ENCODE measurements at regions not wholly inside any gene's neighbourhood (a gene's known extent, or its start where the extent isn't known, plus 50 kb on each side); places are given as distances from the start of the nearest gene placed in this dataset.

DNA sequence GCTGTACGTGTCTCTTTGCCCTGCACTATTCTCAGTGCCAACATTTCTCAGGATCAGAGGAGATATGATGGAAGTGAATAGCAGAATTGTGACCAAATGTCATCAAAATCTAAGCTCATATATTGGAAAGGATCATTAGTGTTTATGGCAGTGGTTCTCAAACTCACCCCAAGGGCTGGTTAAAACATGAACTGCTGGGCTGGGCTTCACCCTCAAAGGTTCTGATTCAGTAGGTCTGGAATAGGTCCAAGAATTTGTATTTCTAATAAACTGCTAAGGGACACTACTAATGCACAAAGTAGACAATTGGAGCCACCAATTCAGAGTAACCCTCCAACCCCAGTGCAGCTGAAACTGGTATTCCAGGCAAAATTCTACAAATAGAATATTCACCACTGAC is 317.9 kb upstream of the UBE2E3 start:
- TF ChIP-seq, protein P1, sequence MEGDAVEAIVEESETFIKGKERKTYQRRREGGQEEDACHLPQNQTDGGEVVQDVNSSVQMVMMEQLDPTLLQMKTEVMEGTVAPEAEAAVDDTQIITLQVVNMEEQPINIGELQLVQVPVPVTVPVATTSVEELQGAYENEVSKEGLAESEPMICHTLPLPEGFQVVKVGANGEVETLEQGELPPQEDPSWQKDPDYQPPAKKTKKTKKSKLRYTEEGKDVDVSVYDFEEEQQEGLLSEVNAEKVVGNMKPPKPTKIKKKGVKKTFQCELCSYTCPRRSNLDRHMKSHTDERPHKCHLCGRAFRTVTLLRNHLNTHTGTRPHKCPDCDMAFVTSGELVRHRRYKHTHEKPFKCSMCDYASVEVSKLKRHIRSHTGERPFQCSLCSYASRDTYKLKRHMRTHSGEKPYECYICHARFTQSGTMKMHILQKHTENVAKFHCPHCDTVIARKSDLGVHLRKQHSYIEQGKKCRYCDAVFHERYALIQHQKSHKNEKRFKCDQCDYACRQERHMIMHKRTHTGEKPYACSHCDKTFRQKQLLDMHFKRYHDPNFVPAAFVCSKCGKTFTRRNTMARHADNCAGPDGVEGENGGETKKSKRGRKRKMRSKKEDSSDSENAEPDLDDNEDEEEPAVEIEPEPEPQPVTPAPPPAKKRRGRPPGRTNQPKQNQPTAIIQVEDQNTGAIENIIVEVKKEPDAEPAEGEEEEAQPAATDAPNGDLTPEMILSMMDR (IDR thresholded peaks at IDR 0.05; ENCODE audit: insufficient read depth, low read length, poor library complexity, severe bottlenecking) = no peak
- no peak for TF ChIP-seq EZH2phosphoT487 (conservative IDR thresholded peaks at IDR 0.05; ENCODE audit: low read length)

Data from SU-DHL-6 (cell line).